Stimulated activated naive CD8-positive, alpha-beta T cell treated with anti-CD3 and anti-CD28 coated beads, Interleukin-15, amount 100 ng/mL, for 72 hours (primary cell): ENCODE measurements at regions not wholly inside any gene's neighbourhood (a gene's known extent, or its start where the extent isn't known, plus 50 kb on each side); places are given as distances from the start of the nearest gene placed in this dataset.
"Not testable (repeated sequence)": the region's sequence is repeated elsewhere in the genome, so short reads cannot be mapped to it uniquely, and the experiment has no call there.

Source experiments
- ATAC-seq: fragments of 150-1000 bp; cut with Tn5 transposase; 2 replicates; pipeline ENCODE4 v1.10.0; 2021; ENCODE audit warnings: mild to moderate bottlenecking, moderate library complexity
- DNase-seq, 2 donors: peaks; one replicate each; pipeline ENCODE4 v3.0.0; 2021 to 2022
- H3K27ac Mint-ChIP-seq, 2 donors: one replicate each; pipeline ENCODE4 v1.8.0; 2022; ENCODE audit warnings: mild to moderate bottlenecking in 2 of 2, mixed read lengths in 2 of 2, moderate library complexity in 2 of 2
- H3K27me3 Mint-ChIP-seq: one replicate; pipeline ENCODE4 v1.8.0; 2022; ENCODE audit warnings: mixed read lengths
- H3K4me1 Mint-ChIP-seq: one replicate; pipeline ENCODE4 v1.8.0; 2022; ENCODE audit warnings: mild to moderate bottlenecking, mixed read lengths
- H3K4me3 Mint-ChIP-seq, 2 donors: one replicate each; pipeline ENCODE4 v1.8.0; 2022; ENCODE audit warnings: mild to moderate bottlenecking in 2 of 2, mixed read lengths in 2 of 2, moderate library complexity in 1 of 2
- H3K9me3 Mint-ChIP-seq, 2 donors: one replicate each; pipeline ENCODE4 v1.8.0; 2022; ENCODE audit warnings: mixed read lengths in 2 of 2

DNA sequence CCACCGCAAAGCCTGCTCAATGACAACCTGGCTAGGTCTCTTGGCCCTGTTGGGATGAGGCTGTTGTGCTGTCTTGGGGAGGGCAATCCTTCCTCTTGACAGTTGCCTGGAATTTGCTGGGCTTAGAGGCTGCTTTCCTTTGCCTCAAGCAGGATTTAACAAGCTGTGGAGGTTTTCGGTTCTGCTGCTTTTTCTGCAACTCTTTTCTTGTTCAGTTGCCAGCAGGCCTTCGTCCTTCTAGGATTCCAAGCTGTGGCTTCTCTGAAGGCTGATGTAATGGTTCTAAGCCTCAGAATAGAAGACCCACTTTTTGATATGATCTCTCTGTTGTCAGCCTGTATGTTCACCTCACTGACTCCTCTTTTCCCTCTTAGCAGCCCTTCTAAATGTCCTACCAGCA is 149.5 kb upstream of the HS3ST4 start:
- Mint-ChIP-seq H3K4me3 (no peak overlapping the region), H3K27me3 (peaks cover 21% of the 10 kb centered on the region), H3K4me1 (no peaks in the 10 kb centered on the region), H3K27ac (no peak overlapping the region), H3K9me3 (peaks cover 0 to under 1% of the 10 kb centered on the region in 2 donors)
- ATAC-seq (no peak), DNase-seq (no peak)

DNA sequence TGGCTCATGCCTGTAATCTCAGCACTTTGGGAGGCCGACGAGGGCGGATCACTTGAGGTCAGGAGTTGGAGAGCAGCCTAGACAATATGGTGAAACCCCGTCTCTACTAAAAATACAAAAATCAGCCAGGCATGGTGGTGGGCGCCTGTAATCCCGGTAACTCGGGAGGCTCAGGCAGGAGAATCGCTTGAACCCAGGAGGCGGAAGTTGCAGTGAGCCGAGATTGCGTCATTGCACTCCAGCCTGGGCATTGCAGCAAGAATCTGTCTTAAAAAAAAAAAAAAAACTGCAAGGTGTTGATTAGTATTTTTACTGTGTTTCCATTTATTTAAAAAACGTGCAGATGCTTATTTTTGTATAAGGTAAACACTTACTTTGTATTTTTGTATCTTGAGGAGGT is 152.0 kb upstream of the HS3ST4 start:
- H3K4me3 Mint-ChIP-seq, DNase-seq, ATAC-seq, H3K4me1 Mint-ChIP-seq, H3K27ac Mint-ChIP-seq: not testable (repeated sequence)
- Mint-ChIP-seq H3K27me3 (peaks cover 21% of the 10 kb centered on the region), H3K9me3 (peaks cover 4 to 19% of the 10 kb centered on the region in 2 donors)

DNA sequence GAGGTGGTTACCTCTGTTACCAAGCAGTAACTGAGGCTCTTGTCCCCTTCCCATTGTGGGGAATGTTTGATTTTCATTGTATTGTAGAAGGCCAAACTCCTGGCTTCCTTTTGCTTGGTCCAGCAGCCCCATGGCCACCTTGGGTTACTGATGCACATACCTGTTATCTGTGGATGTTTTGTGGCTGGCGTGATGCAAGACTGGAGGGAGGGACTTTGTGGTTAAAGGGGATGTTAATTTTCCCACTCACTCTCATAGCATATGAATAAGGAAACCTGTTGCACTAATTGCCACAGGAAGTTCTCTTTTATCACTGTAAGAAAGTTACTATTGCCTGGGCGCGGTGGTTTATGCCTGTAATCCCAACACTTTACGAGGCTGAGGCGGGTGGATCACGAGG is 168.6 kb upstream of the HS3ST4 start:
- Mint-ChIP-seq H3K27me3 (peaks cover 6% of the 10 kb centered on the region), H3K27ac (no peak overlapping the region), H3K4me3 (no peak overlapping the region), H3K9me3 (peaks cover 0 to 6% of the 10 kb centered on the region in 2 donors), H3K4me1 (no peaks in the 10 kb centered on the region)
- ATAC-seq (no peak), DNase-seq (no peak)

GRCh38 chr16:25512041-25512440 is 179.7 kb upstream of the HS3ST4 start:
- H3K27ac Mint-ChIP-seq: no peak overlapping the region
- ATAC-seq: no peak
- peaks cover 15% of the 10 kb centered on the region for H3K27me3 Mint-ChIP-seq
- no peaks in the 10 kb centered on the region for H3K9me3 Mint-ChIP-seq
- no peak overlapping the region for H3K4me3 Mint-ChIP-seq
- DNase-seq: no peak
- H3K4me1 Mint-ChIP-seq: no peaks in the 10 kb centered on the region

DNA sequence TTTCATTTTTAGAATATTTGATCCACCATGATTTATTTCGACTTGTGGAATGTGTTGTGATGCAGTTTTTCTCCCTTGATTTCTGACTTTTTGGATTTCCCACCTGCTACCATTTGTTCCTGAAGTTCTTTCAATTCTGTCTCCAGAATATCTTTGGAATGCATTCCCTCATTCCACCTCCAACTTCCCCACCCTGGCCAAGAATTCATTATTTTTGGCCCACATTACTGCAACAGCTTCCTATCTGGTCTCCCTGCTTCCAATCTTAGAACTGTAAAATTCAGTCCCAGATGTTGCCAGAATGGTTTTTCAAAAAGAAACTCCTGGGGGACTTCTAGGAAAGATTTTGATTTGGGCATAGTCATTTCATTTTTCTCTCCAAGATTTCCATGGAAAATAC is 182.3 kb upstream of the HS3ST4 start:
- Mint-ChIP-seq H3K9me3 (no peaks in the 10 kb centered on the region), H3K4me3 (no peak overlapping the region), H3K4me1 (no peaks in the 10 kb centered on the region), H3K27ac (no peak overlapping the region), H3K27me3 (peaks cover 15% of the 10 kb centered on the region)
- DNase-seq: no peak
- no peak for ATAC-seq

DNA sequence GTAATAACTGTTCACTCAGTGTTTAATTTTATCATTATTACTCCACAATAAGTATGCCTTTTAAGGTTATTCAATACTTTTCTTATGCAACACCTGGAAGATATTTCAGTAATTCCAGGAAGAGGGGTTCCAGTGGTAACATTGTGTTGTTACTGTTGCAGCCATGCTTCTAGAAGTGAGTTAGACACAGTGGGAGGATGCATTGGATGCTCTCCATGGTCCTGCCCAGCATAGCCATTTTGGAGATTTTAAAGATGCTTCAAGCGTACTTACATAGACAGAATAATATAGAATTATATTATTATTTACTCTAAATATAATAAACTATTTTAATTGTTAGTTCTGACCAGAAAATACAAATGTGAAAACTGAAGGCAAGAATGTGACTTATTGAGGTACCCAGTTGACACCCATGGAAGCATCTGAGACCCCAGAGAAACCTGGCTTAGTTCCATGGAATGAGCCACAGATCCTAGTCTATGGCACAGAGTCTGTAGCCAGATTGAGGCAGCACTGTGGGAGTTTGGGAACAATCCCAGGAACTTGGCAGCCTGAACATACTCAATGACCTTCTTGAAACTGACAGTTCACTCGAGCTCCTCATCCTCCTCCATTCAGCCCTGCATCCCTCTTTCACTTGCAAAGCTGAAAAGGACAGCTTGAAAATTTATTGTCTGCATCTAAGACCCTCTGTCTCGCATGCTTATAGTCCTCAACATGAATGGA is 190.1 kb upstream of the HS3ST4 start:
- Mint-ChIP-seq H3K27ac (no peak overlapping the region), H3K9me3 (no peaks in the 10 kb centered on the region), H3K4me3 (no peak overlapping the region), H3K27me3 (no peaks in the 10 kb centered on the region), H3K4me1 (no peaks in the 10 kb centered on the region)
- DNase-seq (no peak), ATAC-seq (no peak)

- ATAC-seq: no peak
- Mint-ChIP-seq H3K27me3 (peaks cover 6% of the 10 kb centered on the region), H3K9me3 (peaks cover 0 to 5% of the 10 kb centered on the region in 2 donors), H3K27ac (peak overlapping the region in 1 of 2 donors; percentile 27), H3K4me3 (no peak overlapping the region), H3K4me1 (no peaks in the 10 kb centered on the region)
- DNase-seq: no peak
These were observed 197.5 kb upstream of the HS3ST4 start for GRCh38 chr16:25494292-25494691.

DNA sequence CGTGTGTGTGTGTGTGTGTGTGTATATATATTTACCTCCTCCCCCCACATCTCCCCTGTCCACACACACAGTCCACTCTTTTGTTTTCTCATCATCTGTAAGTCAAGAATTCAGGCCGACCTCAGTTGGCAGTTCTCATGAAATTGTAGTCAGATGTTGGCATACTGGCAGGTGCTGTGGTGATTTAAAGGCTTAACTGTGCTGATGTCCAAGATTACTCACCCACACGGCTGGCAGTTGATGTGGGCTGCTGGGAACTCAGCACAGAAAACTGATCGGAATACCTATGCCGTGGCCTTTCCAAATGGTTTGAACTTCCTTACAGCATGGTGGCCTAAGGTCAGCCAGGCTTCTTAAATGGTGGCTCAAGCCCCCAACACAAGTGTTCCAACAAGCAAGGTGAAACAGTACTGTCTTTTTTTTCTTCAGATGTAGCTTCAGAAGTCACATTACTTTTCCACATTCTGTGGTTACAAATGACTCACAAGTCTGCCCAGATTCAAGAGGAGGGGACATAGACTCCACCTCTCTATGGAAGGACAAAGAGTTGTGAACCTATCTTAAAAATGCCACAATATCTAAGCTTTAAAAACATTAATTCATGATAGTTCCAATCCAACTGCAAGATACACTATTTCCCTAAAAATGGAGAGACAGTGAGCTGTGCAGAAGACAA is 198.5 kb upstream of the HS3ST4 start:
- Mint-ChIP-seq H3K9me3 (peaks cover 0 to 7% of the 10 kb centered on the region in 2 donors), H3K27ac (no peak overlapping the region), H3K4me1 (no peaks in the 10 kb centered on the region), H3K27me3 (peaks cover 16% of the 10 kb centered on the region), H3K4me3 (no peak overlapping the region)
- no peak for ATAC-seq
- DNase-seq: no peak

DNA sequence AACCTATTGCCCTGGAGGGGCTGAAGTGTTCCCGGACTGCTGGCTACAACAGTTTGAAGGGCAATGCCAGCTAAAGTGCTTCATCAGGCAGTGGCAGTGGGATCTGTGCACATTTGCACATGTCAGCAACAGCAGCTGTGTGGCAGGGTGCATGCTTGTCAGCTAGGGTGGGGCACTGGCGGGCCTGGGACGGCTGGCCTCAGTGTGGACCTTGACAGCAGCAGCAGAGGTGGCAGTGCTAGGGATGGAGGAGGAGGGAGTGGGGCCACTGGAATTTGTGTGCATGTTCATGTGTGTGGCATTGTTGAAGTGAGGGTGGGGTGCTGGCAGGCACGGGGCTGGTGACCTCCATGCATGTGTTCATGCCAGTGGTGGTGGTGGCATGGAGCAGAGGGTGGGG is 203.3 kb upstream of the HS3ST4 start:
- H3K27me3 Mint-ChIP-seq: peaks cover 25% of the 10 kb centered on the region

GRCh38 chr16:25487888-25488287 is 203.9 kb upstream of the HS3ST4 start:
- Mint-ChIP-seq H3K27ac (no peak overlapping the region), H3K4me1 (no peaks in the 10 kb centered on the region)
- no peak for ATAC-seq

More for the DNA sequence above, 203.3 kb upstream of the HS3ST4 start:
- Mint-ChIP-seq H3K9me3 (peaks cover 5 to 7% of the 10 kb centered on the region in 2 donors), H3K4me1 (no peaks in the 10 kb centered on the region), H3K27ac (no peak overlapping the region), H3K4me3 (no peak overlapping the region)
- DNase-seq (no peak), ATAC-seq (no peak)

GRCh38 chr16:25481636-25482035 is 210.1 kb upstream of the HS3ST4 start:
- Mint-ChIP-seq H3K27ac (peak overlapping the region in 1 of 2 donors; percentile 55), H3K4me3 (no peak overlapping the region), H3K4me1 (no peaks in the 10 kb centered on the region), H3K9me3 (no peaks in the 10 kb centered on the region), H3K27me3 (no peaks in the 10 kb centered on the region)
- DNase-seq (no peak), ATAC-seq (no peak)

More at GRCh38 chr16:25487888-25488287, 203.9 kb upstream of the HS3ST4 start:
- DNase-seq: no peak
- H3K27me3 Mint-ChIP-seq: peaks cover 25% of the 10 kb centered on the region
- H3K9me3 Mint-ChIP-seq: peaks cover 5 to 7% of the 10 kb centered on the region in 2 donors
- H3K4me3 Mint-ChIP-seq: no peak overlapping the region

GRCh38 chr16:25478476-25478875 is 213.3 kb upstream of the HS3ST4 start:
- Mint-ChIP-seq H3K9me3 (no peaks in the 10 kb centered on the region), H3K4me3 (no peak overlapping the region)
- DNase-seq: no peak

GRCh38 chr16:25464058-25464457 is 206.4 kb upstream of the ZKSCAN2 start:
- ATAC-seq (no peak), DNase-seq (no peak)
- Mint-ChIP-seq H3K9me3 (no peaks in the 10 kb centered on the region), H3K27me3 (peaks cover 8% of the 10 kb centered on the region), H3K27ac (no peak overlapping the region), H3K4me1 (no peaks in the 10 kb centered on the region), H3K4me3 (no peak overlapping the region)

More at GRCh38 chr16:25478476-25478875, 213.3 kb upstream of the HS3ST4 start:
- no peak for ATAC-seq
- Mint-ChIP-seq H3K27ac (no peak overlapping the region), H3K27me3 (peaks cover 6% of the 10 kb centered on the region), H3K4me1 (no peaks in the 10 kb centered on the region)

GRCh38 chr16:25449802-25450201 is 192.2 kb upstream of the ZKSCAN2 start:
- no peak for DNase-seq
- H3K4me1 Mint-ChIP-seq: no peaks in the 10 kb centered on the region
- no peak overlapping the region for H3K27ac Mint-ChIP-seq
- H3K27me3 Mint-ChIP-seq: no peaks in the 10 kb centered on the region
- peaks cover 7 to 14% of the 10 kb centered on the region in 2 donors for H3K9me3 Mint-ChIP-seq
- H3K4me3 Mint-ChIP-seq: no peak overlapping the region
- ATAC-seq: no peak

- H3K27ac Mint-ChIP-seq: no peak overlapping the region
- no peaks in the 10 kb centered on the region for H3K4me1 Mint-ChIP-seq
- ATAC-seq: no peak
- no peak for DNase-seq
- H3K9me3 Mint-ChIP-seq: peaks cover 7 to 14% of the 10 kb centered on the region in 2 donors
- H3K27me3 Mint-ChIP-seq: peaks cover 23% of the 10 kb centered on the region
- H3K4me3 Mint-ChIP-seq: no peak overlapping the region
These were observed 186.3 kb upstream of the ZKSCAN2 start for GRCh38 chr16:25443994-25444393.

DNA sequence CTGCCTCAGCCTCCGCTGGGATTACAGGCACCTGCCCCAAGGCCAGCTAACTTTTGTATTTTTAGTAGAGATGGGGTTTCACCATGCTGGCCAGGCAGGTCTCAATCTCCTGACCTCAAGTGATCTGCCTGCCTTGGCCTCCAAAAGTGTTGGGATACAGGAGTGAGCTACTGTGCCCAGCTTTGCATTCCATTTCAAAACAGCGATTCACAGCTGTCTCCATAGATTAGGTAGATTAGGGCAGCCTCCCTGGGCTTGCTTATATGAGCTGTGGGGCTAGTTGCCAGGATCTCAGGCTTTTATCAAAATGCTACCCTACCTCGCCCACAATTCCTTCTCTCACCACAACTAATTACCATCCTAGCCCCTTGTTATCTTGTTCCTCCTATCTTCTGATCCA is 176.4 kb upstream of the ZKSCAN2 start:
- no peaks in the 10 kb centered on the region for H3K9me3 Mint-ChIP-seq
- ATAC-seq: no peak

More for the DNA sequence above, 176.4 kb upstream of the ZKSCAN2 start:
- H3K27ac Mint-ChIP-seq: no peak overlapping the region
- H3K4me1 Mint-ChIP-seq: no peaks in the 10 kb centered on the region
- no peak overlapping the region for H3K4me3 Mint-ChIP-seq
- H3K27me3 Mint-ChIP-seq: peaks cover 6% of the 10 kb centered on the region
- DNase-seq: no peak
